Right ventricle myocardium superior (tissue), 1 donor: ENCODE measurements at regions not wholly inside any gene's neighbourhood (a gene's known extent, or its start where the extent isn't known, plus 50 kb on each side); places are given as distances from the start of the nearest gene placed in this dataset.
A peak's percentile ranks its signal among the peaks of the same experiment; 100 is the strongest.

Experiments used
- ATAC-seq: fragments of 200-7000 bp; cut with Tn5 transposase; one replicate; pipeline ENCODE4 v1.9.1; 2020; ENCODE audit warnings: mild to moderate bottlenecking; ENCODE audit not compliant: poor library complexity
- DNase-seq: peaks from one replicate; pipeline ENCODE4 v3.0.0-alpha.2; 2020
- intact Hi-C: fragments of 100-400 bp; cut with DNase I; formaldehyde crosslinking; loops from one replicate; pipeline ENCODE4 v1.11.2; 2022
- donor health status: DM: no; HTN: yes; CAD: no; lungs with severe emphysema.

DNA sequence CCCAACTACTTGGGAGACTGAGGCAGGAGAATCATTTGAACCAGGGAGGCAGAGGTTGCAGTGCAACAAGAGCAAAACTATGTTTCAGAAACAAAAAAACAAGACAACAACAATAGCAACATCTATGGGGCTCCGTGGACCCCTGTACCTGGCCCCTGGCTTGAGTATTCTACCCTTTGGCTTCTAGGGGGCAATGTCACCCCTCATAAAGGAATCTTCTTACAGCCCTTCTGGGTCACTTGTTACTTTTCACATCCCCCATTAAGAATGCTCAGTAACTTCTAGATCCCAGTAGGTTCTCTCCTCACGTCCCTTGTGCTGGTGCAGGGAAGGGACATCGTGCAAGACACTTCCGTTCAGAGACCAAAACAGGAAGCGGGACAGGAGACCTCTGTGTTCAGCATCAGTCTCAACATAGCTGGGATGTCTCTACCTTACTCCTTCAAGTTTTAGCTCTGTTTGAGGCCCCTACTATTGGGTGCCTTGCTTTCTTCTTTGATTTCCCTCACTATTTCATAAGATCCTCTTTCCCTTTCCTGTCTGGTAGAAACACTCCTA lies 218.1 kb upstream of the ARGLU1 start:
- intact Hi-C loops = no loop called here
- DNase-seq (no peak), ATAC-seq (no peak)

DNA sequence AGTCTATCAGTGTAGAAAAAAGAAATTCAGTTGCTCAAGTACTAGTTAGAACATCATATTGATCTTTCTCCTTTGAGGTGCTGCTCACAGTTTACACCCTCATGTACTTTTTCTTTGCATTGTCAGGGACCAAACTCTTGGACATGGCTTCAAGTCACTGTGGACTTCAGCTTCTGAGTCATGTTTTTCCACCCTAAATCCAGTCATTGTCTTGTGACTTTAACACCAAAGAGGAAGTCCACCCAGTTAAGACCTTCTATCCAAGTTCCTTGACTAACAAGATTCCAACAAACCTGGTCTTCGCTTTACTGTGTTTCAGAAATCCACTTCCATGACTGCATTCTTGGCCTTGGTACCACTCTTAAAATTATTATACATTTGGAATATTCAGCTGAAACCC lies 206.7 kb upstream of the ARGLU1 start:
- intact Hi-C loops = no loop called here
- DNase-seq (no peak), ATAC-seq (no peak)

- ATAC-seq = no peak
- intact Hi-C loops = no loop called here
- no peak for DNase-seq
Observed at GRCh38 chr13:106772006-106772601, 204.2 kb upstream of the ARGLU1 start.

DNA sequence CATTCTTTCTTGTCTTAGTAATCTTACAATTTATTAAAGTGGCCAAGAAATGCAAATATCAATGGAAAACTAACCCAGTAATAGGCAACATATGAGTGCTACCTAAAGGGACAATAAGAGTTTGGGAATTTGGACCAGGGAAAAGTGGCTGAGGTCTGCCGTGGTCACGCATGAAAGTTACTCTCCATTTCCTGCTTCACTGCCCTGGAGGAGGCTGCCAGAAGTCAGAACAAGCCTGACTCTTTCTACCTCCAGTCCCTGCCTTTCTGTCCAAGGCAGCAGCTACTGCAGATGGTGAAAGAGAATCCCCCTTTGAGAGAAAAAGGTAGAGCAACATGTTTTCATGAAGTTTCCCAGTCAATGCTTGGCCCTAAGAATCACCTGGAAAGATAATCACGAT lies 201.1 kb upstream of the ARGLU1 start:
- DNase-seq = no peak
- ATAC-seq = no peak
- intact Hi-C loops = no loop called here

DNA sequence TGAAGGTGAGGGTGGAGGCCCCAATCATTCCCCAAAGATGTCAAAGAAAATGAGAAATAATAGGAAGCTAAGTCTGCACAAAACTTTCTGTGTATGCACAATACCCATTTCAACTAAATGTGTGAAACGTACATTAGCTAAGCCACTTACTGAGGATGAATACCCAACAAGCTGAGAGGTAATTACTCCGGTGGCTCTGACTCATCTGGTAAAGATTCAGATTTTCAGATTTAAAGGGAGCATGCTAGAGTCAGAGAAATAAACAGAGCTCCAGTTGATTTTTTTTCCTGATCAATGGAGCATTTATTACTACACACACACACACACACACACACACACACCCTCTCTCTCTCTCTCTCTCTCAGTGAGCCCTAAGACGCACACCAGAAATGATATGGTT lies 194.8 kb upstream of the ARGLU1 start:
- DNase-seq (no peak), ATAC-seq (no peak)
- intact Hi-C loops = no loop called here

- DNase-seq = no peak
- ATAC-seq = no peak
- intact Hi-C loops = no loop called here
Observed at GRCh38 chr13:106756446-106756845, 188.5 kb upstream of the ARGLU1 start.

GRCh38 chr13:106755542-106755941 lies 187.6 kb upstream of the ARGLU1 start:
- DNase-seq (no peak), ATAC-seq (no peak)
- intact Hi-C loops = no loop called here

DNA sequence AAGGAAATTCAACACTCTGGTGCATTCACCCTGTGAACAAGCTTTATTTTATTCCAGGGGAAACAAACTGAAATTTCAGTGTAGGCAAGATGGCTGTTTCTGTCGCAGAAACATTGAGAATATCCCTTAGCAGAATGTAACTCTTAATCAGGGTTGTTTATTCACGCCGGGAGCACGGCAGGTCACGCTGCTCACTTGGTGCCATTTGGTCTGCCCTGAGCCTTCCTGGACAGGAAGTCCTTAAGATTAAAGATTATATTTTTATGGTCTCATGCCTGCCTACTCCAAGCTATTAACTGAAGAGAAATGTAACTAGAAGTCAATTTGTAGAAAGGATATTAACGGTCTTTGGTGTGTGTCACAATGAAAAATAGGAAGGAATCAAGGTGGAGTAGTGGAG lies 185.3 kb upstream of the ARGLU1 start:
- intact Hi-C loops = no loop called here
- DNase-seq = no peak
- ATAC-seq = no peak

DNA sequence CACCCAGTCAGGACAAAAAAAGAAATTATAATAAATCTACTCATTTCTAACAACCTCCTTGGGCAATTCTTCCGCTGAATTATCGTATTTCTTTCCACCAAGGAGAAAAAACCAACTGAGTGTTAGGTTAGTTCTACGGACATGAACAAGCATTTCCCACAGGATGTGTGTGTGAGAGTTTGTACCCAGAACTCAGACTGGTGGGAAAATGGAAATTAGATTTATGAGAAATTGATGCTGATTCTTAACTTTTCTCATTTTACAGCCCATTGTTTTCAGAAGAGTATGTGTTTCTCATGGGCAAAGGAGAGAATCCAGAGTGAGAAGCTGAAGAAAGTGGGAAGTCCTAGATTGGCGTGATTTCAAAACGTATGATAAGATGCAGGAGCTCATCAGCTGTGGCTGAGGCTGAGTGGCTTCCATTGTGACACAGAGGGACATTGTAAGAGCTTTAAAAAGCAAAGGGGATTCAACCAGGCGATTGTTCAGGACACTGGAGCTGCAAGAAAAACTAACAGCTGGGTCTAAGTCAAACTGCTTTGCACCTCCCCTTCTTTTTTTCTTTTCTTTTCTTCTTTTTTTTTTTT lies 184.7 kb upstream of the ARGLU1 start:
- ATAC-seq = no peak

DNA sequence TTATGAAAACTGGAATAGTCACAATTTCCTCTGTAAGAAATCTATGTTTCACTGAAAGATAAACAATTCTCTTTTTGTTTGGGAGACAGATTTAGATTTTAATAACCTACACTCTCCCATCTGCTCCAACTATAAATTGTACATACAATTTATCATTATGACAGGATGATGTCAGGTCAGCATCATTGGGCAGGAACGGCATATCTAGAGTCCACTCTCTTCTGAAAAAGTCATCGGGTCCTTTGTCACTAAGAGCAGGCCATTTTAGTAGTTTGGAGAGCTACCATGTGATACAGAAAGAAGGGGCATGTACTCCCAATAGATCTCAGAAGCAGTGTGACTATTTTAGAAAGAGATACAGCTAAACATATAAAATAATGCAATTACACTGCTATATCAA lies 180.8 kb upstream of the ARGLU1 start:
- intact Hi-C loops = no loop called here

More for the DNA sequence above, 184.7 kb upstream of the ARGLU1 start:
- DNase-seq = no peak
- intact Hi-C loops = no loop called here

DNA sequence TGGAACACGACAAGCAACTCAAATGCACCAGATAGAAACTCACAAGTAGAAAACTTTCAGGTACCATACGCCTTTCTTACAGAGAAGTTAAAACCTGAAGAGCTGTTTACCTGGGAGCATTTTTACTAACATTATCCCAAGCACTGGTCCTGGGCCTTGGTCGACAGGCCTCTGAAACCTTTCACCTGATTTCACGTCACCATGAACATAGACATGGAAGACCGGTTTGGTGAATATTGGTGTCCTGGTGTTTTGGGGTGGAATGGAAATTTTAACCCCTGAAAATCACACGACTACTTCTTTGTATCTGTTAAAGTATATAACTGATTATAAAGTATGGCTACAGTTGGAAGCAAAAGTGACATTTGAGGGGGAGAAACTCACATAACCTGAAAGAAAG lies 176.6 kb upstream of the ARGLU1 start:
- no peak for ATAC-seq
- no peak for DNase-seq
- intact Hi-C loops = no loop called here

More for the DNA sequence above, 180.8 kb upstream of the ARGLU1 start:
- DNase-seq (no peak), ATAC-seq (no peak)

DNA sequence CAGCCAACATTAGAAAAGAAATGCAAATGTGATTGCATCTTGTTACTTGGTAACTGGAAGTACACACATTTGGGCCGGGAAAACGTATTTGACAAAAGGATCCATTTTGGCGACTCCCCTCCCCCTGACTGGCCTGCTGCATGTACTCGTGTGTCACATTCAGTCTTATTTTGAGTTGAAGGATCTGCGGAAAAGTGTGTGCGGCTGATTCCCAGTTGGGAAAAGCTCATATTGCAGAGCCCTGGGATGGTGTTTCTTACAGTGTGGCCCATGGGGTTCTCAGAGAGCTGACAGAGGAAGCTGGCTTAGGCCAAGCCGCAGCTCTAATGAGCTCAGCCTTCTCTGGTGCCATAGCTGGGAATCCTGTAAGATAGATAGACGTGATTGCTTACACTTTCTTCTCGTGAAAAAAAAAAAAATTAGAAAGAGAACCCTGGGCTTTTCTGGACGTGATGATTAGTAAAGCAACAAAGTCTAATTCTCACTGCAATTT lies 170.3 kb upstream of the ARGLU1 start:
- no peak for ATAC-seq
- intact Hi-C loops = no loop called here
- DNase-seq = no peak

DNA sequence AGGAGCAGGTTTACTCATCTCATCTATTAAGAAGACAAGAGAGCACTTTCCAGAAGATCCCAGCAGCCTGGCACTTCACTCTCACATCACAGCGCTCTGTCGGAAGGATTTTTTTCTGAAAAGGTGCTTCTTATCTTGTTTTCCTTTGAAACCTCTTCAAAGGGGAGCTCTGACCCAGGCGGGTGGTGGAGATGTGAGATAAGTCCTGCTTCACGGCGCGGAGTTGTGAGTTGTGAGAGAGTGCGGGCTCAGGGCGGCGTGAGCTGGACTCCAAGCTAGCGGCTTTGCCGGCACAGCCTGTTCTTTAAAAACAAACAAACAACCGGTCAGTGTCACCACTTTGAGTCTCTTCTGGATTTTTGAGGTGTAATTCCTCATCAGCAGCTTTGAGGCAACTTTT lies 169.0 kb upstream of the ARGLU1 start:
- DNase-seq (no peak), ATAC-seq (no peak)
- intact Hi-C loops = no loop called here

DNA sequence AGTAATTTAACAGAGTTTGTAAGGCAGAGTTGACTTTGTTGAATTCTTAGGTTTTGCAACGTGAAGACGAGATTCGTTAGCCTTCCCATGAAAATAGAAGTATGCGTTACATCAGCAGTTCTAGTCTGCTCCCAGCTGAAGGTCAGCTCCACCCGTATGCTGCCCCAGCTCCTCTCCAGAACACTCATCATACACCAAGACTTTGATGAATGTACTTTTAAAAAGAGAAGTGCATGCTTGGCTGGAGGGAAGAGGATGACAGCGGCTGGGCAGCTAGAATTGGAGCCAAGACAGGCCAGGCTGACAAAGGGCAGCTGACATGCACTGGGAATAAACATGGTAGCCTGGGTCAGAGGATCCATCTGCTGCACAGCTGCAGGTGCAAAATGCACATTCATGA lies 166.3 kb upstream of the ARGLU1 start:
- no peak for DNase-seq
- ATAC-seq = no peak
- intact Hi-C loops = no loop called here

DNA sequence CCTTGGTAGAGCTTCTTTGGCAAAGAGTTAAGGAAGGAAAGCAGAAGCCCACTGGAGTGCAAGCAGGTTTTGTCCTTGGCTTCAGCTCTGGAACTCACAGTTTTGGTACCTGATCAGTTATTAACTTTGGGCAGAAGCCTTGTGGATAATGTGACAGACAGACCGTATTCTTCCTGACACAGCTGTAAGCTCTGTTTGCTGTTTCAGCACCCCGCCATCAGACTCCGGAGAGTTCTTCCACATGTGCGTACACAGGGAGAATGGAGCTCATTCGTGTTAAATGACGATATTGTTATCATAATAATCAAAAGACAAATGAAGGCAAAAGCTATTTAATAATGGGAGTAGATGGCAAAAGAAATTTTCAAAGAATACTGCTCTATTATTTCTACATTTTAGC lies 155.1 kb upstream of the ARGLU1 start:
- intact Hi-C loops = no loop called here
- no peak for DNase-seq
- ATAC-seq = no peak

GRCh38 chr13:106722620-106723019 lies 154.7 kb upstream of the ARGLU1 start:
- intact Hi-C loops = no loop called here
- no peak for ATAC-seq
- DNase-seq = no peak

GRCh38 chr13:106721599-106721998 lies 153.7 kb upstream of the ARGLU1 start:
- DNase-seq (no peak), ATAC-seq (no peak)
- intact Hi-C loops = no loop called here

DNA sequence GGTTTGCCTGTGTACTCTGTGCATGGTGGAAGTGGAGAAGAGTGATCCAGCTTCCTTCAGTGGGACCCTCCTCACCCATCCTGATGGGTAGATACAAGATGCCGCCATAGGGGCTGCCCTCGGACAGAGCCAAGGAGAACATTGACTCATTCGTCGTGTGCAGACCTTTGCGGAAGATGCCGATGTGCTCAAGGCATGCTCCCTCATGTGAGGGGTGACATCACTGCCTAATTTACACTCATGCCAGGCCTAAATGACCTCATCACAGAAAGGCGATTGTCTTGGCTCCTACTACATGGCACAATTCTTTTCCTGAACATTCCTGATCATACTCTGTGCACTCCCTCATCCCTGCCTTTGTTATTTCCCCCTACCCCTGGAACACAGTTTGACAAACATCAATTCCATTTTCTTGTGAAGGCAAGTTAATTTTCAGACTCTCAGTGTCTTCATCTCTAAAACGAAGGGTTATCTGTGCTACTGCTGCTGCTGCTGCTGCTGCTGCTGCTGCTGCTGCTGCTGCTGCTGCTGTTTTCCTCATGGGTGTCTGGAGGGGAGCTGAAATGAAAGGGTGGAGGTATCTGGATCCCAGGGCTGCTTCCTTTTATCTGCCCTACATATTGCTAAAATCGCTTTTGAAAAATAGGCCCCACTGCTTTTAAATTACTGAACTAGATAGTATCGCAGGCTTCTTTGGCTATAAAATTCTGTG lies 146.5 kb upstream of the ARGLU1 start:
- ATAC-seq = no peak
- no peak for DNase-seq
- intact Hi-C loops = no loop called here

GRCh38 chr13:106712381-106712780 lies 144.4 kb upstream of the ARGLU1 start:
- DNase-seq (no peak), ATAC-seq (no peak)
- intact Hi-C loops = no loop called here

GRCh38 chr13:106710266-106710665 lies 142.3 kb upstream of the ARGLU1 start:
- intact Hi-C loops = no loop called here
- DNase-seq = no peak
- ATAC-seq = peak; percentile 65
